ENCODE measurements at regions not wholly inside any gene's neighbourhood (a gene's known extent, or its start where the extent isn't known, plus 50 kb on each side); places are given as distances from the start of the nearest gene placed in this dataset.
"Not testable (repeated sequence)": the region's sequence is repeated elsewhere in the genome, so short reads cannot be mapped to it uniquely, and the experiment has no call there.

DNA sequence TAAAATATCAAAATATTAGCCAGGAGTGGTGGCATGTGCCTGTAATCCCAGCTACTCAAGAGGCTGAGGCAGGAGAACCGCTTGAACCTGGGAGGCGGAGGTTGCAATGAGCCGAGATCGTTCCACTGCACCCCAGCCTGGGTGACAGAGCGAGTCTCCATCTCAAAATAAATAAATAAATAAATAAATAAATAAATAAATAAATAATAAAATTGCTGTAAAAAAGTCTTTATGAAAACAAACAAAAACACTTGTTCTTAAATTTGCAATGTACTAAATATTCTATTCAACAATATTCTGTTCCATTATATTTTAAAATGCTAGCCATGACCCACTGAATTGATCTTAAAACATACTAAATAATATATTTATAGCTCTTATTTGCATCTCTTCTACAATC, 632.3 kb upstream of the RGS18 start:
- not testable (repeated sequence) for DNase-seq

DNA sequence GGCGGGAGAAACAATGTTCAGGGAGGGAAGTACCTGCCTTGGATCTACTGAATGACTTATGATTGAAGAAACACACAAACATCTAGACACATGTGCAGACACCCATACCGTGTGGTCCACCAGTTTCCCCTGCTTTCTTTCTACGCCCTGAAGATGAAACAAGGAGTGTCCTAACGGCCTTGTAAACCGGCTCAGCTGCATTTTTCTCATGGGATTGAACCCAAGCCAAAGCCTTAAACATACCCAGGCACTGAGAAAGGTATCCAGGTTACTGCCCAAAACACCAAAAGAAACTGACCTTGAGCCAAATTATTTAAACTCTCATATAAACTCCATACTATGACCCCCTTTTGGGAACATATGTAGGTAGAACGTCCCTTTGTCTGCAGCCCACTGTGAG, 630.0 kb upstream of the RGS18 start:
- DNase-seq = no peak

DNA sequence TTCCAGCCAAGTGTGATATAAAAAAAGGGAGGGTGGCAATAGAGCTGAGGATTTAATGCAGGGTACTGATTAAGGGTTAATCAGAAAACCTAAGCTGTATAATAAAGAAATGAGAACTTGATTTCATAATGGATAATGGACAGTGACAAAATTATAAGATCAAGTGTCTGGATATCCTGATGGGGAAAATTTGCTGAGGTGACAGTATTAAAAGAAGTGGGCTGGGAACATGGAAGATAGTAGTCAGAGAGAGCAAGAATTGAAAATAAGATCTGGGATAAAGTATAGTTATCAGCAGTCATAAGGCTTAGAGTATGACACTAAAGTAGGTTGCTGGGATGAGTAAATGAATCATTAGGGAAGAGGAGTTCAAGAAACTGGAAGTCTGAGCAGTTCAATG, 627.3 kb upstream of the RGS18 start:
- DNase-seq = no peak

DNA sequence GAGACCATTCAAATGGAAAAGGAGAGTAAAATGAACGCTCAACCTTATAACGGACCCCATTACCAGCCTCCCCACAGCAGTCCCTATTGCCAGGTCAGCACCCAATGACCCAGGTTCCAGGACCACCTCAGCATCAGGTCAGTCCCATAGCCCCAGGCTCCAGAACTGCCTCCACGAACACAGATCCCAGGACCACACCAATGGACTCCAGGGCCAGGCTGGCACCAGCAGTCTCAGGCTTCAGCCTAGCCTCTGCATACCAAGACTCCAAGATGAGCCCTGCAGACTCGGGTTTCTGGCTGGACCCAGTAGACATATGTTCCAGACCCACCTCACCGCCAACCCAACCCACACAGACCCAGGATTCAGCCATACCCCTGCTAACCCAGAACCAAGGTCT, 625.0 kb upstream of the RGS18 start:
- DNase-seq = no peak

DNA sequence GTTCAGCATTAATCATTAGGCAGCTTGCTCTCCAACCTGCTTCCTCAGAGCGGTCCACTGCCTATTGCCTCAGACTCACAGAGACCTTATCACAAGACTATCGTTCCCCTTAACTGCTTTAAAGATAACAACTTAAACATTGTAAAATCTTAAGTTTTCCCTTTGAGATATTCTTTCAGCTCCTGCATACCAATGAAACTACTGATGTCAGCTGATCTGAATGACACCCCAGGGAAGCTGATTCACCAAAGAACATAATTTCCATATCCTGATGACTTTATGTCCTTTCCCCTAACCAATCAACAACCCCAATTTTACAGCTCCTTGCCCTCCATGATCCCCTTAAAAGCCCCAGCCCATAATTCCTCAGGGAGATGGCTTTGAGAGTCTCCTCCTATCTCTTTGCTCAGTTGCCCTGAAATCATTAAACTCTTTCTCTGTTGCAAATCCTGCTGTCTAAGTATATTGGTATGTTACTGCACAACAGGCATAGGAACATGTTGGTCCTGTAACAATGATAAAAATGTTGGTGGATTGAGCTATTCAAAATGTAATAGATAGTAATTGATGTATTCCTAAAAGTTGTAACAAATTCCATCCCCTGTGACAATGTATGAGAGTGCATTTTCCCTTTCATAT, 621.4 kb upstream of the RGS18 start:
- no peak for DNase-seq

DNA sequence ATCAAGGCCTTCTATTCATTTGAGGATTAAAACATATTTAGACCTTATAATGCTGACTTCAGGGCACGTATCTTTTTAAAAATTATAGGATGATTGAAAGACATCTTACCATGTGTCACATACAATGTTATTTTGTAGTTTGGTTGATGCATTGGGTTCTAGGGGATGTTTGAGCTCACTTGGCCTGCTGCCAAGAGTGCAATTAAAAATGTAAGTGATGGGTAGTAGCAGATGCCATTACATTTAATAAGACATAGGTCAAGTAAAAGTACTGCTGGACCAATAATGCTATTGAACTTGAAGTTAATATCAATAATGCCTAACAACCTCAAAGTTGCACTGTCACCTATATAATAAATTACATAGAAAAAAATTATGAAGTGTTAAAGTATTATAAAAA, 616.5 kb upstream of the RGS18 start:
- DNase-seq = no peak

DNA sequence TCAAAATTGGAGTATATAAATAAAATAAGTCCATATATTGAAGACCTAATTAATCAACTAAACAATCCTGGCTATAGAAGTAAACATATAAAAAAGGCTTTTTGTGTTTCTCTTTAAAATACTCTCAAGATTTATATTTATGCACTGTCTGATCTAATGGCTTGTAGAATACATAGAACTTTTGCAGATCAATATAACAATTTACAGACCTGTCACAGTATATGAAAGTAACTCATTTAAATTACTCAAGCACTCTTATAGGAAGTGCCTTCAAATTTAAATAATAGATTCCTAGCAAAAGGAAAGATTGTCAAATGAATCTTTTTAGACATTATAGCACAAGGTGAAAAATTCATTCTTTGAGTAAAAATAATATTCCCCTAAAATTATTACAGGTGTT, 615.8 kb upstream of the RGS18 start:
- no peak for DNase-seq

DNA sequence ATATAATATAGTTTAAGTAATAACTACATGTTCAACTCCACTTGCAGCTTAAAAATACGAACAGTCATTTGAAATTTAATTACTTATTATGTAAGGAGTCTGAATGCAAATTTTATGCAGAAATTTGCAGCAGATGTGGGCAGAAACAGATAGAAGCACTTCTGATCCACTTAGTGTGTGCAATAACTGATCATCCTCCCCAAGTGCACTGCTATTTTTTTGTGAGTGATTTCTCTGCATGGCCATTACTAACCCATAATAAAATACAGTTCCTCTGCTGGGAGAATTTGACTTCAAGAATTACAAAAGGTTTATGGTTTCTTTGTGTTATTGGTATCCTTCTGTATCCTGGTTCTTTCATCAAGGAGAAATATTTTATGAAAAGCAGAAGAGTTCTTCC, 611.5 kb upstream of the RGS18 start:
- no peak for DNase-seq

DNA sequence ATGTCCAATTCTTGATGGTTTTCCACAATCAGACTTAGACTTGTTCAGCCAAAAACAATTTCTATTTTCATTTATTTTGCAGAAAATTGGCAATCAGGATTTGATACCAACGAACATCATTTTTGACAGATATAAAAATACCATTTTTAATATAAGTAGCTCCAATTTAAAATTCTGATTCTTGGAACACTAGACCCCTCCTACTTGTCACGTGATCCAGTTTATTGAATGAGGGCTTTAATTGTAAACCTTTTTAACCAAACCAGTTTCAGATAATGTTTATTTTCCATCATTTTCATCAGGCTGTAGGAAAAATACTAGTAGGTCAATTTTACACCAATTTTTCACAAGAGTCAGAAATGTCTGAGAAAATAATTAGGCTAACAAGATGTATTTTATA, 607.2 kb upstream of the RGS18 start:
- DNase-seq = no peak

DNA sequence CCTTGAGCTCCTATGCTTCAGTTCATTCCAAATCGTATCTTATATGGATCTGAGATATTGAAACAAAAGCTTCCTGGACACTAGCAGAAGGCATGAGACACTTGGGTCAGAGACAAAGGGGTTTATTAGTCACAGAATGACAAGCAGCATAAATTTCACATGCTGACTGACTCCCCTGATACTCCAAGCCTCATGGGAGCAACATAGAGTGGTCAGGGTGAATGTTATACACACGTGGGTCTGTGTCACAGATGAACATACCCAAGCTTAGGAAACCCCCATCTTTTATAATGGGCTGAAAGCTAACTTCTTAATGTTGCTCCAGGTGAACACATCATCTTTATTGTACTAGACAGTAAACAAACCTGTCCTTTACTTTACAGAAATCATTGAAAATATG, 599.9 kb upstream of the RGS18 start:
- no peak for DNase-seq

DNA sequence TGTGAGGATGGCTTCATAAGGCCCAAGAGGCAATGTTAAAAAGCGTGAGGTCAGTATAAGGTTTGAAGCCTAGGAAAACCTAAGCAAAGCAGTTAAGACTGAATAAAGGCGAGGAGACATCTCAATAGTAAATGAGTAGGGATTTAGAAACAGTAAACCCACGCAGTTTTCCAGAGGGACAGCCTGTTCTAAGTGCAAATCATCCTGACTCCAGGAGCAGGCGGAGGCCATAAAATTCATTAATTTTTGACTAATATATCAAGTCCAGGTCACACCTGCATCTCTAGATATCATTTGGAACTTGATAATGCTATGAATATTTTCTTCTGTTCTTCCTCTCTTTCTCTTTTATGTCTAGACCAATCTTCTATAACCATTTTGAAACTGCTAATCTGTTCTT, 597.0 kb upstream of the RGS18 start:
- no peak for DNase-seq

DNA sequence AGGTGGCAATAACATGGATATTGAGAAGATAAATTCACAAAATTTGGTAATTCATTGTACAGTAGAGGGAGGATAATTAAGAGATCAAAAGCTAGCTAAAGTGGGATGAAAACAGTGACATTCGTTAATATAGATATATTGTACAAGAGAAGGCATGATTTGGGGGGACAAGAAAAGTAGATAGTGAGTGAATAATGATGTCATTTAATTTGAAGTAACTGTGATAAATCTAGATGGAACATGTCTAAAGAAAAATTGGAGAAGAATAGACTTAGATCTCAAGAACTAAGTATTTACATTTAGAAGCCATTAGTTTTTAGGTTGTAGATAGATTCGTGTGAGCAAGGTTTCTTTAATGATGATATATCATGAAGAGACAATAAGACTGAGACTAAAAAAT, 594.0 kb upstream of the RGS18 start:
- no peak for DNase-seq

DNA sequence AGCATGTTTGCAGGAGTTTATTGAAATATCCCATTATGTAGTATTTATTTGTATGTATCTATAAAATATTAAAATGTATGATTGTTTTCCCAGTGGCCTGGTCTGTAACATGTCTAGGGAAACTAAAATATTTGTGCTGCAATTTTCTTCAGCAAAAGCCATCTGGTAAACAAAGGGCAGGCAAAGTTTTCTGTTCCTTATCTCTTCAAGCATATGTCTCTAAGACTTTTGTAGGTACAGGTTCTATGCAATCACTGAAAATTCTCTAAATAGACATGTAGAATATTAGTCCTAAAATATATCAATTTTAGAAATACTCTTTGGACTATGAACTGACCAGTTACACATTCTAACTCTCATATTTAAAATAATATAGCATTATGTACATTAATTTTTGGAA, 585.8 kb upstream of the RGS18 start:
- no peak for DNase-seq

DNA sequence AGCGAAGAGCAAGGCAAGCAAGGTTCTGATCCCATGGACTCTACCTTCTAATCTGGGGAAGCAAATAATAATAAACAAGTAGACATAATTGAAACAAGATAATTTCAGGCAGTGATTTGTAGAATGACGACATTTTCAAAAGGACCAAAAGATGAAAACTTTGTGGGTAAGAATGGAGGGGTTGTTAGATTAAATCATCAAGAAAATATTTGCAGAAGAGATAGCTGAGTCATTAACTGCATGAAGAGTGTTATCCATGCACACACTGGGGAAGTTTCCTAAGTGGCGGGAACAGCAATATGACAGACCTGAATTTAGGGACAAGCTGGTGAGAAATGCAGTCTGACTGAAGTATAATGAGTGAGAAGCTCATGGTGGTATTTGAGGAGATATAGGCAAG, 583.1 kb upstream of the RGS18 start:
- DNase-seq = no peak

DNA sequence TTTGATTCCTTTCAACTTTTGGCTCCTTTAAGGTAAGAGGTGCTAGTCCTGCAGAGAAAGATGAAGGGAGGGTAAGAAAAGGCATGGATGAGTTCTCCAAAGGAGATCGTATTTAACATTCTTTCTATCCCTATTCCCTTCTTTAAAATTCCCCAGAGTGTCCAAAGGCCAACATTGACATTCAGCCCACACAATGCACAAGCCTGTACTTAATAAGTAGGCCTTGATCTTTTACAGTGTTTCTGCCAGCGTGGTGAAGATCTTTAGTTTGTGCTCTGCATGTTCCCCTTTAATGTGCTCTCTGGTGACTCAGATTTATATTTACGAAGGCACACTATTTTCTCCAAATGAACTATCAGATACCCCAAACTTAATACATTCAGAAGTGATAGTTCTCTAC, 582.5 kb upstream of the RGS18 start:
- DNase-seq = no peak

DNA sequence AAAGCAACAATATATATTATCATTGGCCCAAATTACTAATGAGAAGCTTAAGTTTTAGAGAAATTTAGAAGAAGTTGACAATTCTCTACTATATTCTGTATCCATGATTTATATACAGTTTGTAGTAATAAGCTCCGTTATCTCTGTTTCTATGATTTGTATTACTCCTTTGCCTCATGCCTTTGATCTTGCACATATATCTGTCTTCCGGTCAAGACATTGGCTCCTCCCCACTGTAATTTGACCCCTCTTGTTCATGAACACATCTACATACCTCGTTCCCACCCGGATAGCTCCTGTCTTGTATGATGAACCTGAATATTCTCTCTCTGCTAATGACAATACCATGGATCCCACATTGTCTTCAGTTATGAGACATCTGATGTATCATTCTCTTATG, 581.0 kb upstream of the RGS18 start:
- no peak for DNase-seq

DNA sequence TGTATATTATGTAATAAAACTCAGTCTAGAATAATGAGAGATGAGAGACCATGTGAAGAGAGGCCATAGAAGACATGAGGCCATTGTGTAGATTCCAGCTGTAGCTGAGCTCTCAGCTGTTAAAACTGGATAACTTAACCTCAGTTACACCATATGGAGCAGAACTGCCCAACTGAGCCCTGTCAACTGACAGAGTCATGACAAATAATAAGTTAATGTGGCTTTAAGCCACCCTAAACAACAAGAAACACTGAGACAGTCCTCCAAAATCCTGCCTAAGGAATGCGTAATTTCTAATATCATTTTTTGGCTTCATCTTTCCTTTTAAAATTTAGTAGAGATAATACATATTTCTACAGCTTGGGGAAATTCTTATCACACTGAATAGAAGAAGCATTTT, 580.0 kb upstream of the RGS18 start:
- DNase-seq = no peak

DNA sequence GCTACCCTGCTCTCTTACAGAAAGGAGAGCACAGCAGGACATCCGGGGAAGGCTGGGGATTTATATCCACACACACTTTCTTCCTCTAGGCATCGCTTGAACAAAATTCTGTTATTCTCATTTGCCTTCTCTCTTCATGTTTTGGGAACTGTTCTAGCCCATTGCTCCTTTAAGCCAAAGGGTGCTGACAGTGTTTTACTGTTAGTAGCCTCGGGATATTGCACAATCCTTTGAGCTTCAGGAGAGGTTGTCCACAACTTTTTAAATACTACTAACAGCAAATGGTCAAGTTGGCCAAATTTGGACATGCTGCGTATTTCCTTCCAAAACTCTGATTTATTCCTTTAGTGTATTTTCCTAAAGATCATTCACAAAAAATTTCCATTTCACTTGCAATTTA, 579.2 kb upstream of the RGS18 start:
- DNase-seq = no peak

DNA sequence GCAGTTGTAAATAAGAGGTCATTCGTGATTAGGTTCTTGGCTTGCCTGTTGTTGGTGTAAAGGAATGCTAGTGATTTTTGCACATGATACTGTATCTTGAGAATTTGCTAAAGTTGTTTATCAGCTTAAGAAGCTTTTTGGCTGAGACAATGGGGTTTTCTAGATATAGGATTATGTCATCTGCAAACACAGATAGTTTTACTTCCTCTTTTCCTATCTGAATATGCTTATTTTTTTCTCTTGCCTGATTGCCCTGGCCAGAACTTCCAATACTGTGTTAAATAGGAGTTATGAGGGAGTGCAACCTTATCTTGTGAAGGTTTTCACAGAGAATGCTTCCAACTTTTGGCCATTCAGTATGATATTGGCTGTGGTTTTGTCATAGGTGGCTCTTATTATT, 576.1 kb upstream of the RGS18 start:
- no peak for DNase-seq

DNA sequence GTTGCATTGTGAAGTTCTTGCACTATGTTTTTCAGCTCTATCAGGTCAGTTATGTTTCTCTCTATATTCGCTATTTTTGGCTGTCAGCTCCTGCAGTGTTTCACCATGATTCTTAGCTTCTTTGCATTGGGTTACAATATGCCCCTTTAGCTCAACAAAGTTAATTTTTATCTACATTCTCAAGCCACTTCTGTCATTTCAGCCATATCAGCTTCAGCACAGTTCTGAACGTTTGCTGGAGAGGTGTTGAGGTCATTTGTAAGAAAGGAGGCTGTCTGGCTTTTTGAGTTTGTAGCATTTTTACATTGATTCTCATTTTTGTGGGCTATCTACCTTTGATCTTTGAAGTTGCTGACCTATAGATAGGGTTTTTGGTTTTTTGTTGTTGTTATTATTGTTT, 573.2 kb upstream of the RGS18 start:
- no peak for DNase-seq

DNA sequence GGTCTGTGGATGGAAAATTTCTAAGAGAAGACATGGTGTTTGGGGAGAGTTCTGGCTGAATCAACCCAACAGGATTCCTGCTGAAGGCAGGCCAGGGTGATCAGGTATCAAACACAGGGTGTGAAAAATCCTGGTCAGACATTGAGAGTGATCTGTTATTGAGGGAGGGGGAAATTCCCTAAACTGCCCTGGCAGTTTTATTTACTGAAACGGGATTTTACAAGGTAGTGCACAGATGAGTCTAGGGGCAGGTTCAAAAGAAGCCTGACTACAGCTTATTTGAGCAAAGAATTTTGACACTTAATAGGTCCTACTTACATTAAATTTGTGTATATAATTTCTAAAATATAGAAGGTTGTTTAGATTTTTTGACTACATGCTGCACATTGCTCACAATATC, 569.4 kb upstream of the RGS18 start:
- DNase-seq = no peak

DNA sequence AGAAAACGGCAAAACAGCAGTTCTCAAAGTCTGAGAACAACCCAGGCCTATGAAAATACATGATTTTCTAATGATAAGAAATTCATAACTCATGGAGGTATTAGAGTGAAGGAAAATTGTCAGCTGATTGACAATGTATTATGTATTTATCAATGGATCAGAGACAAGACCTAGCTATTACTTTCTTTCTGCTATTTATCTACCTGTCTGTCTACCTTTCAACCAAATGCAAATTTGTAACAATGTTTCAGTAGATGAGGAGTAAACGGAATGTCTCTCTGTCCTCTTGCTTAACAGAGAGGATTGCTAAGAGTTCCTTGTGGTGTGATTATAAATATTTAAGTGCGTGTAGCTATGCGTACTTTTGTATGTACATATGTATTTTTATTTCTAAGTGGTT, 568.7 kb upstream of the RGS18 start:
- no peak for DNase-seq

DNA sequence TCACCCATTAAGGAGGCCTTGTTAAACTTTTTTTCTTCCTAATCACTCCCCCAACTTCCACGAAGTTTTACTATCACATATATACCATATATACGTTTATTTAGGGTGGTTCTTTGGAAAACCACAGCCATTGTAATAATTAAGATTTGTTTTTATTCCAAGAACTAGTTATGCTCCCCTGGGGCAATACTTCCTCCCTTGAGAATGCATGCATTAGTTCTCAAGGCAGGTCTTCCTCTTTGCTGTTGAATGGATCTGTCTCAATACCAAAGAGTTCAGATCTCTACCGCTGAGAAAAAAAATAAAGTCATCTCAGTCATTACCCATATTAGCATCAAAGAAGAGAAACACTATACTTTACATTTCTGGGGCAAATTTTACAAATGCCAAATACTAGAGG, 567.7 kb upstream of the RGS18 start:
- DNase-seq = no peak

DNA sequence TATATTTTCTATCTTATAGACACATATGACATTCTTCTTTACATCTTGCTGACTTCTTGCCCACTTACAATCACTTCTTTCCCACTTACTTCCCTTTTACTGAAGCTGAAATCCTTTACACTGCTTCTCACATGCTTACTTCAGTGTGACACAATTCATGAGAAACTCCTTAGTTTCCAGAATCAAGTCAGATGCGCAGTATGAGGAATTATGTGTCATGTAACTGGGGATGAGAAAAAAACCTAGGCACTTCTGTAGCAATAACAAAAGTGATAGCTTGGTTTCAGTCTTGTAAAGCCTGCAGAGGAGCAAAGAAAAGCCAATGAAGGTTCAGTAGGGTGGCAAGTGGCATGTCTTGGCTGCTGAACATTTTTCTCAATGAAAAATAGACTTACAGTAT, 566.2 kb upstream of the RGS18 start:
- no peak for DNase-seq

DNA sequence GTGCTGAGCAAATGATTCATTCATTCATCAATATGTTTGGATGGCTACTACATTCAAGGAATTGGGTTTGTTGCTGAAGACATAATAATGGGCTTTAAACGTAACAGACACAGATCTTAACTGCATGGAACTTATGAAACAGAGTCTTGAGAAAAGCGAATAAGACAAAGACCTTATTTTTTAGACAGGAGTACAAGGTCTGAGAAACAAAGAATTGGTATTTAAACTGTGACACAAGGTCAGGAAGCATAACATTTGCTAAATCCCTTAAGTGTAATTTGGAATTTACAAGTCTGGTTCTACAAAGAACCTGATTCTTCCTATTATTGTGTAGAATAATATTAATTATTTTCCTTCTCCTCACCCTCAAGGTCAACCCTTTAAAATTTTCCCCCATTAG, 565.4 kb upstream of the RGS18 start:
- no peak for DNase-seq

DNA sequence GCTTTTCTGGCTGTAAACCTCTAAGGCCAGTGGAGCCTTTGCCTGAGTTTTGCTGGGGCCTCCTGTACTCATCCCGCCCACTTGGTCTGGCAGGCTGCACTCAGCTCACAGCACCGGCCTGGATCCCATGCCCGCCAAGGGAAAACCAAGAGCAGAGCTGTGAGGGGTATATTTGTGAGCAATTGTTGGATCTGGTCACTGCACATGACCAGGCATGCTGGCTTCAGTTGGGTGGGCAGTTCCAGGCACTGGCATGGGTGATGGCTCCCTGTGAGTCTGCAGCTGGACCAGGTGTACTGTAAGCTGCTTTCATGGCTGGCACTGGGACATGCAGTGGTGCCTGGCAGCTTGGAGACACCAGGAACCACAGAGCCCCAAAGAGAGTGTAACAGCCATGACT, 563.1 kb upstream of the RGS18 start:
- no peak for DNase-seq

Measured in NCI-H2081 treated with DMSO at 0.1 percent for 48 hours (cell line).